ENCODE measurements at regions not wholly inside any gene's neighbourhood (a gene's known extent, or its start where the extent isn't known, plus 50 kb on each side); places are given as distances from the start of the nearest gene placed in this dataset.
"Not testable (repeated sequence)": the region's sequence is repeated elsewhere in the genome, so short reads cannot be mapped to it uniquely, and the experiment has no call there.

GRCh38 chr3:43845553-43845952 lies 154.8 kb downstream of the ABHD5 start:
- not testable (repeated sequence) for TF ChIP-seq POLR2AphosphoS5, CTCF, POLR2A (IDR thresholded peaks at IDR 0.05)

All from stomach (tissue), 4 donors.